ENCODE measurements at regions not wholly inside any gene's neighbourhood (a gene's known extent, or its start where the extent isn't known, plus 50 kb on each side); places are given as distances from the start of the nearest gene placed in this dataset.
"Not testable (repeated sequence)": the region's sequence is repeated elsewhere in the genome, so short reads cannot be mapped to it uniquely, and the experiment has no call there.

DNA sequence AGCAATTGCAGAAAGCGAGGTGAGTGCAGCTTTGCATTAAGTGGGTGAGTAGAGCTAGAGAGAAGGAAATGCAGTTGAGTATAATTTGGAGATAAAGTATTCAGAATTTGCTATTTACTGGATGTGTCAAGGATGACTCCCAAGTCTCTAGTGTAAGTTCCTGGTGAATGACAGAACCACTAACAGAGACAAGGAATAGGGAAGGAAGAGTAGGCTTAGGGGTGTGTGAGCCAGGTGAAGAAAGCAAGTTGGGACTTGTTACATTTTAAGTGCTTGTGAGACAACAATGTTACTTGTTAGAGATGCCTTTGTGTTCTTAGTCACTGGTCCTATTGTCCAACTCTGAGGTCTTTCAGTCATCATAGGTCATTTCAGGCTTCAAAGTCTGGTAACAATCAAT lies 70.8 kb downstream of the TBC1D26 start:
- DNase-seq = not testable (repeated sequence)

DNA sequence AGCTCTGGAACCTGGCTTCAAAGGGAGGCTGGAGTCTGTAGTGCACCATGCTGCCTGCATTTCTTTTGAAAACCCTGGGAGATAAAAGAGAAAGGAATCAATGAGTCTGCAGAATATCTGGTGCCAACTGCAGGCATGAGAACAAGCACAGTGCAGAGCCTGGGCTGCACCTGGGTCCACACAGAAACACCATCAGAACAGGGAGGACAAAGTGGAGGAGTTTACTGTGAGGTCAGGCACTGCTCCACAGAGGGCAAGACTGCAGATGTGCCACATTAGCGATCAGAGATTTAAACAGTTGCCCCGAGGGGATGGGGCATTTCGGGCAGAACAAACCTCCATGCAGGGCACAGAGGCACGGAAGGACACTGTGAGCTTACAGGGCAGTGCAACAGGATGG lies 74.7 kb downstream of the TBC1D26 start:
- DNase-seq = not testable (repeated sequence)

DNA sequence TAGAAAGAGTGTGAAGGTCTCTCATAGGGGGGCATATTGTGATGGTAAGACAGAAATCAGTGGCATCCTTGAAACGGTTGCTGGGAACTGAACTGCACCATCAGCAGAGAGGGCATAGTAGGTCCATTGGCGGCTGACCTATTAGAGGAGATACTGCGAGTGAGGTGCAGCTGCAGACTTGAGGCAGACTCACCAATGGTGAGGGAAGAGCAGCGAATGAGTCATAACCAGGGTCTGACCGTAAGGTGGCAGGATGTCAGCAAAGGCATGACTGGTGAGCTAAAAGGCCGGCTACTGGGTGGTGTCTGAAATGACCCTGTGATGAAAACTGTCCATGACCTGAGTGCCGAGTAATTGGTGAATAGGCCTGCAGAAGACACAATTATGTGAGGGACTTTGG lies 81.3 kb downstream of the TBC1D26 start:
- not testable (repeated sequence) for DNase-seq

DNA sequence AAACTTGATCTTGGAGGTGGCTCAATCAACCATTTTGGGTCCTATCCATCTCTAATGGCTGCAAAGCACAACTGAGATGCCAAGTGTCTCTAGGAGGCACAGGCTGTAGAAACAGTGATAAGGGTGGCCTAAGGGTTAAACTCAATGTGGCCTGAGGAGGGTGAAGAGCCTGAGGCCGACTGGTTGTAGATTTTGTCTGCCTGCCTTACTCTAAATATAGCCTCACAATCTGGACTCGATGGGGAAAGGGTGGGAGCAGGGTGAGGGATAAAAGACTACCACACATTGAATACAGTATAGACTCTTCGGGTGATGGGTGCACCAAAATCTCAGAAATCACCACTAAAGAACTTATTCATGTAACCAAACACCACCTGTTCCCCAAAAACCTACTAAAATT lies 81.9 kb downstream of the TBC1D26 start:
- DNase-seq = not testable (repeated sequence)

DNA sequence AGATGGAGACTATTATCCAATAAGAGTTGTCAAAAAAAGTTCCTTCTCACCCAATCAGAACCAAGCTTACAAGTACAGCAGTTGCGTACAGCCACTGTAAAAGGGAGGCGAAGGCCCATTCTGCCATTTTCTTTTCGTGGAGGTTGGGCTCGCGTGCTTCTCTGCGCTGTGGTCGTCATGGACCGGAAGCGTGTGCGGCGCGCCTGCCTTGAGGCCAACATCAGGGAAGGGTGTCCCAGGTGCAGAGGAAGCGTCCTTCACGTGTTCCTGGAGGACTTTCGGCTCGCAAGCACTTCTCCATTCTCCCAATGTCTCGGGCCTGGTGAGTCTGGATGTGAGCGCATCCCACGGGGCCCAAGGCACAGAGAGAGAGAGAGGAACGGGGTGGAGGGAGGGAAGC lies 85.8 kb downstream of the TBC1D26 start:
- not testable (repeated sequence) for DNase-seq

DNA sequence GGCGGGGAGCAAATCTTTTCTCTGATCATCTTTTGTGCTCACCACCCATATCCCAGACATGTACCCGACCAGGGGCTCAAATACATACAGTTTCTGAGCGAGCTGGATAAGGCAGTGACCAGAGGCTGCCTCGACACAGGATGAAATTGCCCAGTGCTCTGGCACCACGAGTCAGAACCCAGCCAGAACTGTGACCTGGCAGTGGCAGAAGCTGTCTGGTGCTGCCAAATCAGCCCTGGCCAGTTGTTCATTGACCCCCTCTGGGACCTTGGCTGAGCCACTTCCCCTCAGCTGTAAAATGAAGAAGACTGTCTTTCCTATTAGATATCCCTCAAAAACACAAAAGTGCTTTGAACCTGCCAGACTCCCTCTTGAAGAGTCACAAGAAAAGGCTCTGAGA lies 90.2 kb downstream of the TBC1D26 start:
- not testable (repeated sequence) for DNase-seq

DNA sequence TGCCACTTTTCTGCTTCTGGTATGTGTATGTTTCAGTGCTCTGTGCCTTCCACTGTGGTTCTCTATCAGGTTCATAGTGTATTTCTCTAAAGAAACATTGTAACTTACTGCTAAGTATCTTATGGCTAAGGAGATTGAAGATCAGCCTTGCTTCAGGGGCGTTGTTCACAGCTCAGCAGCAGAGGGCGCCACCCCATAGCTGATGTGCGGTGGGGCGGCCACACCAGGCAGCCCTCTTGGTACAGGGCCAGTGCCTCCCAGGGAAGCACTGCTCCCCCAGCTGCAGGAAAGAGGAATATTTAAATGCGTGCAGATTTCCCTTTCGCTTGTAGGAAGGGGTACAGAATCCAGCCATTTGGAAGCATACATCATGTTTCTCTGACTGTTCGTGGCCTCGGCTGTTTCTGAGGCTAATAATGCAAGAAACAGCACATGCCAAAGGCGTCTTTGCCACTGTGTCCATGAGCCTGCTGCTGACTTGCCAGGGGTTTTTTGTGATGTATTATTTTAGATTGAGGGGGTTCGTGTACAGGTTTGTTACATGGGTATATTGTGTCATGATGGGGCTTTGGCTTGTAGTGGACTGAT lies 96.7 kb downstream of the TBC1D26 start:
- peak; percentile 10 for DNase-seq

DNA sequence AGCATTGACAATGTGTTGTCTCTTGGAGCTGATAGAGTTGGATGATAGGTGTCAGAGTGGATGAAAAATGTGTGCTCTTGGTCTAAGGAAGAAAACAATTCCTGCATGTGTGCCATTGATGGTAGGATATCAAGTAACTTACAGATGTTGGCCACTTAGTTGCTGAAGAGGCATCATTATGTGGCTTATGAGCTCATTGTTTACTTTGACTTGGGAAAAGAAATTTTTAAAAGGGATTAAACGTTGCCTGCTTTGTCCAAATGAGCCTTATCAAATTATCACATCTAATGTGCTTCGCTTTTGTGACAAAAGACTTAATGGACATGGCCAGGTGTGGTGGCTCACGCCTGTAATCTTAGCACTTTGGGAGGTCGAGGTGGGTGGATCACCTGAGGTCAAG lies 98.1 kb downstream of the TBC1D26 start:
- not testable (repeated sequence) for DNase-seq

DNA sequence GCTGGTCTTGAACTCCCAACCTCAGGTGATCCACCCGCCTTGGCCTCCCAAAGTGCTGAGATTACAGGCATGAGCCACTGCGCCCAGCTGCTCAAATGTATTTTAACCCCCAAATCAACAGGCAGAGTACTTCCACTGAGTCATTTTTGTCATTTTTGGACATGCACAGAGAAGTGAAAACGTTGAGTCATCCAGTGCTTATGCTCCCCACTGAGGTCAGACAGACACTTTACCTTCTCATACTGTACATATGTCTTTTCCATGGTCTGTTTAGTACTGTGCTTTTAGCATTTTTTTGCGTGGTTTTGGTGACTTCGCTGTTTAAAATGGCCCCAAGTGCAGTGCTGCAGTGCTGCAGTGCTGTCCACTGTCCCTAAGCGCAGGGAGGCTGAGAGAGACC lies 99.1 kb downstream of the TBC1D26 start:
- DNase-seq = not testable (repeated sequence)

DNA sequence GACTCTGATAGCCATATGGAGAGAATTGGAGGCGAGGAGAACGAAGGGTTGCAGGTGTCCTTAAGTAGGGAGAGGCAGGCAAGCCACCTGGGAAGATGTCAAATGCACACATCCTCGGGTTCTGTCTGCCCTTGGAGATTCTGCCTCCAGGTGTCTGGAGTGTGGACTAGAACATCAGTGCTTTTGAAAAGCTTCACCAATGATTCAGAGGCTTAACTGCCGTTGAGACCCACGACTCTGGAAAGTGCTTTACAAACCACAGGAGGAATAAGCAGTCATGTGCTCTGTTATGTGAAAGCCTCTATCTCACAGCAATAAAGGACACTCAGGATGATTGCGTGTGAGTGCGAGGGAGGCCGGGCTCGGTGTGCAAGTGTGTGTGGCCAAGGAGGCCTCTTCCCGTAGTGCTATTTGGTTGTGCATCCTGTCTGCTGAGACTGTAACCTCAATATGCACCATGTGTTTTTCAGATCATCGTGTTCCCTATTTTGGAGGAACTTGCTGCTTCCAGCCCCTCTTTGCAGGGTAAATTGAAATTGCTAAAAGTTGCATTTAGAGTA lies 100.9 kb downstream of the TBC1D26 start:
- not testable (repeated sequence) for DNase-seq

DNA sequence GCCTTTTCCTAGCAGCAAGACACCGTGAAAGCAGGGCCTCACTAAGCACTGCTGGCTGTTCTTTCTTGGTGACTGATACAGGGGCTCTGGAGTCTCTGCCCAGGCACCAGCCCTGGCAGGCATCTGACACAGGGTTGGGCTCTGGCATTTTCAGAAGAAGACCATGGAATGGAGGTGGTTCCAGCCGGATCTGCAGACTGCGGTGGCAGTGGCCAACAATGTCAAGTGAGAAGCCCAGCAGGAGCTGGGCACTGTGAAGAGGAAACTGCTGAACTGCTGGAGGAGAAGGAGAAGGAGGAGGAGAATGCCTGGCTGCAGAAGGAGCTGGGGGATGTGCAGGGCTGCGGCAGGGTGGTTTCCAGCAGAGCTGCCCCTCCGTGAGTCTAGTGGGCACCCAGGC lies 101.8 kb downstream of the TBC1D26 start:
- DNase-seq = not testable (repeated sequence)

DNA sequence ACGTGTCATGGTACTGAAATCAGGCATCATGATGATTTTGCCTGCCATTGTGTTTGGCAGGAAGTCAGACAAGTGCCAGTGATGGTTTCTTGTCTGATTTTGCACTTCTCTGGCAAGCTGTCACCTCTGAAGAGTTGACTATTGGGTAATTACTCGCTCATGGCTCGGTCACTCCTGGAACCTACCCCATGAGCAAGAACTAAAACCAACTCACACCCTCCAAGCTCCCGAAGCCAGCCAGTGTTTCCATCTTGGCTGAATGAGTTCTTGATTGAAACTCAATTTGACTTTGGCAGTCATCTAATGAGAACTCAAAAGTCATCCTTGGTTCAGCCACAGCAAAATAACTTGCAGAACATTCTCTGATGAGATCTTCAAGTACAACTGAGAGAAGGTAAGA lies 103.4 kb downstream of the TBC1D26 start:
- DNase-seq = not testable (repeated sequence)

DNA sequence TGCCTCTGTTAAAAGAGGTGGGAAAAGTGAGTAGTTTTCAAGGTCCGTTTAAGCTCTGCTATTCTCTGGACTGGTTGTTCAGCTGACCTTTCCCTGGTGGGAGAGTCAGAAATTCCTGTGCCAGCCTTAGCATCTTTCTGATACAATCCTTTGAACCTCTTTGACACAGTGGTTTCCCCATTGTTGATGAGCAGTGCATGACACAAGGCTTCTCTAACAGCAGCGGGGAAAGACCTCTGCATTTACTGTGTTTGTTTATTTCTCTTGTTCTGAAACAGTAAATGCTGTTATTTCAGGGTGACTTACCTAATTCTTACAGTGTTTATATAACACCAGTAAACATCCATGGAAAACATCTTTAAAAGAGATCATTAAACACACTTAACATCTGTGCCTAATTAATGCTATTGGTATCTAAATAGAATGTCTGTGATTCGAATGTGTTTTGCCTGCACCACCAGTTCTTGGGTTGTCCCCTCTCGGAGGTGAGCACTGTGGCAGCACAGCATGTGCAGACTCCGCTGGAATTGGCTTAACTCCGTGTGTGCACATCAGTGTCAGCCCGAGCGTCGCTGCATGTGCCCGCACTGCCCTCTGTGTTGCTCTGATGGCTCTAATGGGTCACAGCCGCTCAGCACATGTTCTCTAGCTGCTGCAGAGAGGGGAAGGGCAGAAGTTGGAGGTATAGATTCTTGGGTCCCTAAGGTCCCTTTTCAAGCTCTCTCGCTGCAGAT lies 104.3 kb downstream of the TBC1D26 start:
- DNase-seq = not testable (repeated sequence)

DNA sequence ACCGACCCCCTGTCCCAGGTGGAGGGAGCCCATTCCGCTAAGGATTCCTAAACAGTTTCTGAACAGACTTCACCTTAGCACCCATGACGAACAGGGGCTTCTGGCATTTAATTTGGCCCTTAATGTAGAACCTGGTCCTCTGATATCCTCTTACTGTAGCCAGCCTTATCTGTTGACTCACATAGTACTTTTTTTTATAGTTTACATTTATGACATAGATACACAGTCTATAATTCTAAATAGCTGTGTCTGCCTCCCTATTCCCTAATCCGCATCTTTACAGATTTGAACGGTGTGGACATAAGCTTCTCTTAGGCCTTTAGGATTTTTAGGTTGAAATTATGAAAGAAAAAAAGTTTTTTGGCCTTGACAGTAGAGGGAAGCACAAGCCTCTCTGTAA lies 104.9 kb downstream of the TBC1D26 start:
- DNase-seq = not testable (repeated sequence)

DNA sequence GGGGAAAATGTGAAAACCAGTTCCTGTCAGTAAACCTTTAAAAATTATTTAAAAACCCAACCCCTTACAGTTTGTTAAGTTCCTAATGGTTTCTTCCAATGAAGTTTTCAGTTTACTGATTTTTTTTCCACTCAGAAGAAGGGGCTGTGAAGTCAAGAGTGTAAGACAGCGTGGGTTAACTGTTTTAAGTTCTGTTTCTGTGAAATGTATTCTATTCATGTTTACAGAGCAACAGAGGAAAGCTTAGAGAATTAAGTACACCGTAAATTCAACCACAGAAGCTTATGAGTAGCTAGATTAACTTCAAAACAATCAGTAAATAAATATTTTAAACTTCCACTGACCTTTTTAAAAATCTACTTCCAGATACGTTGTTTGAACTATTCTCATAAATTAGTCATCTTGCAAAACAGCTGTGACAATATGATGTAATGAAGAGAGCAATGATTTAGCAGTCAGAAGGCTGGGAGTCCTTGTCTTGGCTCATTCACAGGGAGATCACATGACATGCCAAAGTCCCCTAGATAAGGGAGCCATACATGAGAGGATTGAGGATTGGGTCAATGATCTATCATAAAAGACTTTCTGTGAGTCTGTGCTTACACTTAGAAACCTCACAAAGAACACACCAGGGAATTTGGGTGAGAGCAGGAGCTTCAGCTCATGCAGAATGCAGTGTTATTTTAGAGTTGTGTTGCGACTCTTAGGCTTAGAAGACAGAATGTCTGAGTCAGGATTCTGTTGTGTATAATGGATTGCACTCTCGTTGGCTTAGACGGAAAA lies 97.3 kb upstream of the ADORA2B start:
- not testable (repeated sequence) for DNase-seq

DNA sequence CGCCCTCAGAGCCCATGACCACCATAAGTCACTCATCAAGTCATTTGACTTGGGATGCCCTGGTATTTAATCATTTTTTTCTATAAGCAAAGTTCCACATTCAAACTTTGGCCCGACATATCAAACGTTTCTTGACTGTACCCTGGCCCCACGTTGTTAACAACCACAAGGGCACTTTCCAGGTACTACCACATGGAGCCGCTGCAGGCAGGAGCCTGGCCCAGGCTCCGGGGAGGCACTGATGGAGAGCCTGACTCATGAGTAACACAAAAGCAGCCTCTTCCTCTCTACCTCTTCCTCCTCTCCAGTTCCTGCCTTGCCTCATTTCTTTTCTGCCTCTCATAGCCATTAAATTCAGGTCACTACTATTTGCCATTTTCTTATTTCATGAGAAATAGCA lies 95.9 kb upstream of the ADORA2B start:
- peak; percentile 41 for DNase-seq

DNA sequence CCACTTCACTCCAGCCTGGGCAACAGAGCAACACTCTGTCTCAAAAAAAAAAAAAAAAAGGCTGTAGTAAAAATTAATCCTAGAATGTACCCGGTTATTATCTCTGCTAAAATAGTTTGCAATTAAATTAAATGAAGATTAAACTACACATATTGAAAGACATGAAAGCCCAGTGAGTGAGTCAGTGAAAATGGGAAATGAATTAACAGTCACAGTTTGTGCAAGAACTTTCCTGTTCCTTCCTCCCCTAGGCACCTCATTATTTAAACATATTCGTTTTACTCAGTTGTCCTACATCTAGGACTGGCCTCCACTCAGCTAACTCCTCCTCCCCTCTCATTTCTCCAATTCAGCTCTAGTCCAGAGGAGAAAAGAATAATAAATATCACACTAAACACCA lies 94.9 kb upstream of the ADORA2B start:
- not testable (repeated sequence) for DNase-seq

DNA sequence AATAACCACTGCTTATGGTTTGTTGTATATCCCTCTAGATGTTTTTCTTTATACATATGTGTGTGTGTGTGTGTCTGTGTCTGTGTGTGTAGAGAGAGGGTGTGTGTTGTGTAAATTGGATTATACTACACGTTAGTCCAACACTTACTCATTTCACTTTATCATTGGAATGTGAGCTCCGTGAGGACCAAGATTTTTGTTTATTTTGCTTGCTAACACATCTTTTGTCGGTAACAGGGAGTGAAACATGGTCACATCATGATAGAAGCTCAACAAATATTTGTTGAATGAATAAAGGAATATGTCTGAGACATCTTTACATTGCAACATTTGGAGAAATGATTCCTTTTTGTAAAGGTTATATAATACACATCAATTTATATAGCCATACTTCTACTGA lies 94.2 kb upstream of the ADORA2B start:
- DNase-seq = not testable (repeated sequence)

DNA sequence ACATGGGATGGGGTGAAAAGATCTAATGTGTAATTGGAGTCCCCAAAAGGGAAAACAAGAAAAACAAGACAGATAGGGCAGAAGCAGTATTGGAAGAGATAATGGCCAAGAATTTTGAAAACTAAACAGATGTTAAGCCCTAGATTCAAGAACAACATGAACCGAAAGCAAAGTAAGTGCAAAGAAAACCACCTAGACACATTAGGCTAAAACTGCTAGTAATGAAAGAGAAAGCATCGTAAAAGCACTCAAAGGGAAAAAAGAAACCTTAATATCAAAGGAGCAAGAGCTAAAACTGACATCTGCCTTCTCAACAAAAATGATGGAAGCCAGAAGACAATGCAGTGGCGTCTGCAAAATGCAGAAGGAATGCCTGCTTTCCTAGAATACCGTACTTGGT lies 92.1 kb upstream of the ADORA2B start:
- not testable (repeated sequence) for DNase-seq

DNA sequence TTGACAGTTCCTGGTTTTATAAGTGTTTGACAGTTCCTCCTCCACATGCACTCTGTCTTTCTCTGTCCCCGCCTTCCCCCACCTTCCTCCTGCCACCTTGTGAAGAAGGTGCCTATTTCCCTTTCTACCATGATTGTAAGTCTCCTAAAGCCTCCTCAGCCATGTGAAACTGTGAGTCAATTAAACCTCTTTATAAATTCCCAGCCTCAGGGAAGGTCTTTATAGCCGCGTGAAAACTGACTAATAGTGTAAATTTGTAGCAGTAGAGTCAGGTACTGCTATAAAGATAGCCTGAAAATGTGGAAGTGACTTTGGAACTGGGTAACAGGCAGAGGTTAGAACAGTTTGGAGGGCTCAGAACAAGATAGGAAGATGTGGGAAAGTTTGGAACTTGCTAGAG lies 88.7 kb upstream of the ADORA2B start:
- DNase-seq = not testable (repeated sequence)

DNA sequence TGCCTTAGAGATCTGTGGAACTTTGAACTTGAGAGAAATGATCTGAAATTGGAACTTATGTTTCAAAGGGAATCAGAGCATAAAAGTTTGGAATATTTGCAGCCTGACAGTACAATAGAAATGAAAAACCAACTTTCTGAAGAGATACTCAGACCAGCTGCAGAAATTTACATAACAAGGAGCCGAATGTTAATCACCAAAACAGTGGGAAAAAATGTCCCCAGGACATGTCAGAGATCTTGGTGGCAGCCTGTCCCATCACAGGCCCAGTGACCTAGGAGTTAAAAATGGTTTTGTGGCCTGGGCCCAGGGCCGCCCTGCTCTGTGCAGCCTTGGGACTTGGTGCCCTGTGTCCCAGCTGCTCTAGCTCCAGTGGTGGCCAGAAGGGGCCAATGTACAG lies 88.2 kb upstream of the ADORA2B start:
- not testable (repeated sequence) for DNase-seq

DNA sequence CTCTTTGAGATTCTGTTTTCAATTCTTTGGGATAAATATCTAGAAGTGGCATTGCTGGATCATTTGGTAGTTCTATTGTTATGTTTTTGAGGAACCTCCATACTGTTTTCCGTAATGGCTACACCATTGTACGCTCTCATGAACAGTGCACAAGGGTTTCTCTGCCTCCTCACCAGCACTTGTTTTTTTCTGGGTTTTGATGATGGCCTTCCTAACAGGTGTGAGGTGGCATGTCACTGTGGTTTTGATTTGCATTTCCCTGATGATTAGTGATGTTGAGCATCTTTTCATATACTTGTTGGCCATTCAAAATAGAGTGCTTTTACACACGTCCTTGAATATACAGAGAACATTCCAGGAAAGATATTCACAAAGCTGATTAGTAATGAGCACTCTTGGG lies 86.8 kb upstream of the ADORA2B start:
- not testable (repeated sequence) for DNase-seq

DNA sequence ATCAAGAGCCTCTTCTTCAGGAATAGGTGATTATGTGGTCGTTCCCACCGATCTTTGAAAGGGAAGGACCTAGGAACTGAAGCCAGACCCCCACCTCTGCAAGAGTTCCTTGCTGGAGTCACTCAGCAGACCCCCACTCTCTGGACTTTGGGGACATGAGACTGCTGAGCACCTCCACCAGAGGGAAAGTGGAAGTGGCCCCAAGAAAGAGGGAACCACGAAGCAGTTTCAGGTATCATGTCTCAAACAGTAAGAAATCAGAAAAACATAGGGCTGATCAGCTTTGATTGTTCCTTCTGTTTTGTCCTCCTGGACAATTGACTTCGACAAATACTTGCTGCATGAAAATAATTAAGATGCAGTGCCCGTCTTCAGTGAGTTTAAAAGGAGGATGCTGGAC lies 84.2 kb upstream of the ADORA2B start:
- not testable (repeated sequence) for DNase-seq

DNA sequence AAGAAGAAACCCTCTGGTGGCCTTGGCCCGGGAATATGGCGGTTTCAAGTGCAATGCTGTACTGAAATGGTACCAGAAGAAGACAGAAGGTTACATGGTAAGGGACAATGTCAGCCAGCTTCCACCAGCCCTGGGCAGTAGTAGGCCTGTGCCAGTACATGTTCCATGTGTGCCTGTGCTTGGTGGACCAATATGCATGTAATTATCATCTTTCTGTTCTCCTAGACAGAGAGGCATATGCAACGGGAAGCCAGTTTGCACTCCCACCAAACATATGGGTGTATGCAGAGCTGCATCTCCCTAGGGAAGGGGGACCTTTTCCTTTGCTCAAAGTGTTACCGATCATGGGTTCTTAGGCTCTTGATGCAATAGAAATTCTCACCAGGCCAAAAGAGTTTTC lies 80.9 kb upstream of the ADORA2B start:
- not testable (repeated sequence) for DNase-seq

Data from NK-92 treated with Interleukin-12 subunit alpha and Interleukin-12 subunit beta, amount 100 ng/mL, for 24 hours (cell line).